Upper lobe of right lung (tissue), 1 donor: ENCODE measurements at regions not wholly inside any gene's neighbourhood (a gene's known extent, or its start where the extent isn't known, plus 50 kb on each side); places are given as distances from the start of the nearest gene placed in this dataset.
A peak's percentile ranks its signal among the peaks of the same experiment; 100 is the strongest.

Experiments used
- ATAC-seq: fragments of 200-7000 bp; cut with Tn5 transposase; one replicate; pipeline ENCODE4 v1.9.1; 2020; ENCODE audit warnings: mild to moderate bottlenecking, moderate library complexity
- DNase-seq: peaks from one replicate; pipeline ENCODE4 v3.0.0-alpha.2; 2020
- H3K27ac ChIP-seq: fragments of 200-600 bp; one replicate; pipeline ENCODE4 v1.8.0; 2022
- H3K27me3 ChIP-seq: fragments of 200-600 bp; one replicate; pipeline ENCODE4 v1.8.0; 2022; ENCODE audit warnings: mild to moderate bottlenecking
- H3K36me3 ChIP-seq: fragments of 200-600 bp; one replicate; pipeline ENCODE4 v1.8.0; 2022
- H3K4me1 ChIP-seq: fragments of 200-600 bp; one replicate; pipeline ENCODE4 v1.8.0; 2022
- H3K4me3 ChIP-seq: fragments of 200-600 bp; one replicate; pipeline ENCODE4 v1.8.0; 2022; ENCODE audit warnings: mild to moderate bottlenecking
- H3K9me3 ChIP-seq: fragments of 200-600 bp; one replicate; pipeline ENCODE4 v1.8.0; 2022
- CTCF ChIP-seq: fragments of 200-600 bp; IDR thresholded peaks from one replicate; pipeline ENCODE4 v1.8.0; 2022; ENCODE audit warnings: antibody characterized with exemption
- intact Hi-C: fragments of 100-400 bp; cut with DNase I; formaldehyde crosslinking; loops from one replicate; pipeline ENCODE4 v1.11.0; 2022
- donor health status: DM: no; HTN: yes; CAD: no; lungs with severe emphysema.

- no peak for TF ChIP-seq CTCF
- no peak for DNase-seq
- peaks cover 7% of the 10 kb centered on the region for H3K27me3 ChIP-seq
- no peak overlapping the region for H3K27ac ChIP-seq
- no peaks in the 10 kb centered on the region for H3K36me3 ChIP-seq
- no peaks in the 10 kb centered on the region for H3K9me3 ChIP-seq
- no peak overlapping the region for H3K4me3 ChIP-seq
- ATAC-seq = no peak
- peaks cover 6% of the 10 kb centered on the region for H3K4me1 ChIP-seq
- intact Hi-C loops = no loop called here
Measured at GRCh38 chr16:86368261-86368660, 142.1 kb upstream of the FOXF1 start.

GRCh38 chr16:86370062-86370461 is 140.3 kb upstream of the FOXF1 start:
- DNase-seq (no peak), ATAC-seq (no peak)
- Histone ChIP-seq H3K4me1 (peaks cover 6% of the 10 kb centered on the region), H3K4me3 (no peak overlapping the region), H3K9me3 (no peaks in the 10 kb centered on the region), H3K27me3 (peaks cover 7% of the 10 kb centered on the region), H3K27ac (no peak overlapping the region), H3K36me3 (no peaks in the 10 kb centered on the region)
- intact Hi-C loops = no loop called here
- no peak for TF ChIP-seq CTCF

GRCh38 chr16:86371083-86371803 is 139.1 kb upstream of the FOXF1 start:
- no peaks in the 10 kb centered on the region for H3K9me3 ChIP-seq
- peak; percentile 45 for DNase-seq
- H3K27ac ChIP-seq = no peak overlapping the region
- intact Hi-C loops = no loop called here
- ATAC-seq = no peak
- peaks cover 6% of the 10 kb centered on the region for H3K4me1 ChIP-seq
- TF ChIP-seq CTCF = no peak
- H3K36me3 ChIP-seq = no peaks in the 10 kb centered on the region
- no peak overlapping the region for H3K4me3 ChIP-seq
- H3K27me3 ChIP-seq = peaks cover 7% of the 10 kb centered on the region

GRCh38 chr16:86372193-86372592 is 138.1 kb upstream of the FOXF1 start:
- H3K27ac ChIP-seq = no peak overlapping the region
- no peaks in the 10 kb centered on the region for H3K36me3 ChIP-seq
- ATAC-seq (no peak), DNase-seq (peak; percentile 44)
- intact Hi-C loops = no loop called here
- H3K4me3 ChIP-seq = no peak overlapping the region
- no peaks in the 10 kb centered on the region for H3K4me1 ChIP-seq
- H3K9me3 ChIP-seq = no peaks in the 10 kb centered on the region
- H3K27me3 ChIP-seq = peaks cover 7% of the 10 kb centered on the region
- no peak for TF ChIP-seq CTCF

GRCh38 chr16:86373276-86373901 is 136.9 kb upstream of the FOXF1 start:
- Histone ChIP-seq H3K9me3 (no peaks in the 10 kb centered on the region), H3K27ac (no peak overlapping the region), H3K36me3 (no peaks in the 10 kb centered on the region), H3K4me3 (no peak overlapping the region), H3K27me3 (peaks cover 7% of the 10 kb centered on the region), H3K4me1 (no peaks in the 10 kb centered on the region)
- DNase-seq (no peak), ATAC-seq (no peak)
- intact Hi-C loops = no loop called here
- TF ChIP-seq CTCF = no peak
